A549 (cell line): ENCODE measurements at regions not wholly inside any gene's neighbourhood (a gene's known extent, or its start where the extent isn't known, plus 50 kb on each side); places are given as distances from the start of the nearest gene placed in this dataset.

Source experiments
- CBX2 ChIP-seq: fragments of 200-600 bp; sonication (generic); IDR thresholded peaks from 2 replicates; pipeline ENCODE4 v1.6.1; 2016; ENCODE audit warnings: low read depth, mild to moderate bottlenecking, borderline replicate concordance
- CEBPB ChIP-seq, 2 experiments: fragments of >200 bp in 1 of 2; sonication (Bioruptor Twin) in 1 of 2; formaldehyde crosslinking in 1 of 2; IDR thresholded peaks; 2 replicates each; pipeline ENCODE4 v1.6.1; 2012 to 2016
- CHD2 ChIP-seq: fragments of 150-350 bp; IDR thresholded peaks from 2 replicates; pipeline ENCODE4 v1.6.1; 2014; ENCODE audit warnings: low read length; ENCODE audit not compliant: partially characterized antibody
- ESRRA ChIP-seq: fragments of 150-350 bp; IDR thresholded peaks from 2 replicates; pipeline ENCODE4 v1.6.1; 2014; ENCODE audit warnings: mild to moderate bottlenecking, low read length, borderline replicate concordance
- MYC ChIP-seq: IDR thresholded peaks from 2 replicates; pipeline ENCODE4 v1.6.1; 2012; ENCODE audit warnings: mild to moderate bottlenecking, inconsistent platforms, low read length, improper control_type of control experiment, borderline replicate concordance
- PHF8 ChIP-seq: fragments of 200-600 bp; sonication (generic); IDR thresholded peaks from 2 replicates; pipeline ENCODE4 v1.6.1; 2016; ENCODE audit warnings: low read depth, mild to moderate bottlenecking, antibody characterized with exemption, moderate library complexity, borderline replicate concordance
- POLR2A ChIP-seq: IDR thresholded peaks from 2 replicates; pipeline ENCODE4 v1.6.1; 2012; ENCODE audit warnings: mild to moderate bottlenecking, low read length
- RFX5 ChIP-seq: fragments of 450-650 bp; IDR thresholded peaks from 2 replicates; pipeline ENCODE4 v1.7.1; 2014; ENCODE audit warnings: antibody characterized with exemption, mild to moderate bottlenecking, moderate library complexity
- RNF2 ChIP-seq: fragments of 200-600 bp; sonication (generic); IDR thresholded peaks from 2 replicates; pipeline ENCODE4 v1.6.1; 2016; ENCODE audit warnings: low read depth, mild to moderate bottlenecking, antibody characterized with exemption, moderate library complexity, borderline replicate concordance
- SMC3 ChIP-seq: fragments of >200 bp; sonication (Bioruptor Twin); formaldehyde crosslinking; IDR thresholded peaks from 3 replicates; pipeline ENCODE4 v1.6.1; 2018; ENCODE audit warnings: inconsistent platforms
- TF ChIP-seq, protein P1 (sequence below): fragments of >200 bp; sonication (Bioruptor Twin); formaldehyde crosslinking; IDR thresholded peaks from 3 replicates; pipeline ENCODE4 v1.5.1; 2016
- TF ChIP-seq, protein P2 (sequence below): fragments of 450-650 bp; IDR thresholded peaks from 2 replicates; pipeline ENCODE4 v1.6.1; 2014; ENCODE audit warnings: antibody characterized with exemption
- TF ChIP-seq, protein P3 (sequence below): fragments of 250-450 bp; sonication (Bioruptor Pico); IDR thresholded peaks from 2 replicates; pipeline ENCODE4 v1.5.0; 2021; ENCODE audit warnings: mild to moderate bottlenecking, moderate library complexity, borderline replicate concordance

DNA sequence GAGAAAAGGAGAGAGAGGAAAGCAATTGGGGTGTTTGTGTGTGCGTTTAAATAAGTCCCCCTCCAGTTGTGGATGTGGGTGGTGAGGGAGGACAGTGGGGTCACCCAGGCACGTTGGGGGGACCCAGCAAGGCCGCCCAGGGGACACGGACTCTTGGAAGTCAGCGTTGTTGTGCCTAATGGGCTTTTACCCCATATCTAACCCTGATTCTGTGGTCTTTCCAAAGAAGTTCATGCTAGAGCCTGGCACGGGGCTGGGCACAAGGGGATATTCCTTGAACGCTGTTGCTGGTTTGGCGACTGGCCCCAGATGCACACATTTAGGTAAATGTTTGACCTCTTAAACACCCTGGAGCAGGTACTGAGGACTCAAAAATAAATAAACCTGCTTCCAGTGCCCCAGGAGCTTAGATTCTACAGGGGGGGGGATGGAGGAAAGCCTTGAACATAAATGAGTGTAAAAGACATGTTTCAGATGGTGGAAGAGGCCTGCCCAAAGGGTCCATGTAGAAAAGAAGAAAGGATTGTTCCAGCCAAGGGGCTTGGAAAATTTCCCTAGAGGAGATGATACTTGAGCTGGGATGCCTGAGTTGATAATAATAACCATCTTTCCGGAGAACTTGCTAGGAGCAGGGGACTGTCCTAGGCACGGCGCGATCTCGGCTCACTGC lies 97.7 kb upstream of the SIX3 start:
- TF ChIP-seq, protein P1, sequence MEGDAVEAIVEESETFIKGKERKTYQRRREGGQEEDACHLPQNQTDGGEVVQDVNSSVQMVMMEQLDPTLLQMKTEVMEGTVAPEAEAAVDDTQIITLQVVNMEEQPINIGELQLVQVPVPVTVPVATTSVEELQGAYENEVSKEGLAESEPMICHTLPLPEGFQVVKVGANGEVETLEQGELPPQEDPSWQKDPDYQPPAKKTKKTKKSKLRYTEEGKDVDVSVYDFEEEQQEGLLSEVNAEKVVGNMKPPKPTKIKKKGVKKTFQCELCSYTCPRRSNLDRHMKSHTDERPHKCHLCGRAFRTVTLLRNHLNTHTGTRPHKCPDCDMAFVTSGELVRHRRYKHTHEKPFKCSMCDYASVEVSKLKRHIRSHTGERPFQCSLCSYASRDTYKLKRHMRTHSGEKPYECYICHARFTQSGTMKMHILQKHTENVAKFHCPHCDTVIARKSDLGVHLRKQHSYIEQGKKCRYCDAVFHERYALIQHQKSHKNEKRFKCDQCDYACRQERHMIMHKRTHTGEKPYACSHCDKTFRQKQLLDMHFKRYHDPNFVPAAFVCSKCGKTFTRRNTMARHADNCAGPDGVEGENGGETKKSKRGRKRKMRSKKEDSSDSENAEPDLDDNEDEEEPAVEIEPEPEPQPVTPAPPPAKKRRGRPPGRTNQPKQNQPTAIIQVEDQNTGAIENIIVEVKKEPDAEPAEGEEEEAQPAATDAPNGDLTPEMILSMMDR, result no peak
- TF ChIP-seq PHF8 (no peak), ESRRA (no peak), POLR2A (no peak), CEBPB (IDR thresholded peaks at IDR 0.05) (no peak), CBX2 (no peak), CHD2 (no peak), RFX5 (no peak), MYC (no peak), SMC3 (no peak), RNF2 (no peak)
- TF ChIP-seq, protein P2, sequence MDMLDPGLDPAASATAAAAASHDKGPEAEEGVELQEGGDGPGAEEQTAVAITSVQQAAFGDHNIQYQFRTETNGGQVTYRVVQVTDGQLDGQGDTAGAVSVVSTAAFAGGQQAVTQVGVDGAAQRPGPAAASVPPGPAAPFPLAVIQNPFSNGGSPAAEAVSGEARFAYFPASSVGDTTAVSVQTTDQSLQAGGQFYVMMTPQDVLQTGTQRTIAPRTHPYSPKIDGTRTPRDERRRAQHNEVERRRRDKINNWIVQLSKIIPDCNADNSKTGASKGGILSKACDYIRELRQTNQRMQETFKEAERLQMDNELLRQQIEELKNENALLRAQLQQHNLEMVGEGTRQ, result no peak
- TF ChIP-seq, protein P3, sequence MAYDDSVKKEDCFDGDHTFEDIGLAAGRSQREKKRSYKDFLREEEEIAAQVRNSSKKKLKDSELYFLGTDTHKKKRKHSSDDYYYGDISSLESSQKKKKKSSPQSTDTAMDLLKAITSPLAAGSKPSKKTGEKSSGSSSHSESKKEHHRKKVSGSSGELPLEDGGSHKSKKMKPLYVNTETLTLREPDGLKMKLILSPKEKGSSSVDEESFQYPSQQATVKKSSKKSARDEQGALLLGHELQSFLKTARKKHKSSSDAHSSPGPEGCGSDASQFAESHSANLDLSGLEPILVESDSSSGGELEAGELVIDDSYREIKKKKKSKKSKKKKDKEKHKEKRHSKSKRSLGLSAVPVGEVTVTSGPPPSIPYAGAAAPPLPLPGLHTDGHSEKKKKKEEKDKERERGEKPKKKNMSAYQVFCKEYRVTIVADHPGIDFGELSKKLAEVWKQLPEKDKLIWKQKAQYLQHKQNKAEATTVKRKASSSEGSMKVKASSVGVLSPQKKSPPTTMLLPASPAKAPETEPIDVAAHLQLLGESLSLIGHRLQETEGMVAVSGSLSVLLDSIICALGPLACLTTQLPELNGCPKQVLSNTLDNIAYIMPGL (CRISPR knock-in tag), result no peak
